PC-3 (cell line): ENCODE measurements at regions not wholly inside any gene's neighbourhood (a gene's known extent, or its start where the extent isn't known, plus 50 kb on each side); places are given as distances from the start of the nearest gene placed in this dataset.
"Not testable (repeated sequence)": the region's sequence is repeated elsewhere in the genome, so short reads cannot be mapped to it uniquely, and the experiment has no call there.

Experiments used
- ATAC-seq: fragments of 200-7000 bp; cut with Tn5 transposase; 2 replicates; pipeline ENCODE4 v1.9.1; 2020; ENCODE audit warnings: mild to moderate bottlenecking, moderate library complexity
- BruUV-seq: library from RNA; stranded (reverse); fragments of 400-500 nt; replicated peaks from 2 replicates; lab custom pipeline; 2021; lab: Mats Ljungman, UMichigan
- CTCF ChIA-PET: fragments of 300-600 bp; sonication (Branson Sonifier 250); formaldehyde crosslinking; loops from one replicate; lab custom pipeline; 2022; ENCODE audit warnings: antibody characterized with exemption; lab: Charles Lee
- POLR2A ChIA-PET: fragments of 300-600 bp; sonication (Branson Sonifier 250); formaldehyde crosslinking; loops from one replicate; lab custom pipeline; 2022; ENCODE audit warnings: antibody characterized with exemption; ENCODE audit not compliant: unreplicated experiment; lab: Charles Lee
- DNase-seq: peaks from one replicate; pipeline ENCODE4 v3.0.0-alpha.2; 2015
- H2AFZ ChIP-seq: fragments of 300-600 bp; sonication (generic); 2 replicates; pipeline ENCODE4 v1.6.0; 2016; ENCODE audit warnings: antibody characterized with exemption, low read length
- H3F3A ChIP-seq: fragments of 300-600 bp; sonication (generic); one replicate; pipeline ENCODE4 v1.6.0; 2017; ENCODE audit warnings: antibody characterized with exemption, low read length, control low read depth, mild to moderate bottlenecking; ENCODE audit not compliant: unreplicated experiment
- H3K27ac ChIP-seq: fragments of 300-600 bp; sonication (generic); 2 replicates; pipeline ENCODE4 v1.5.1; 2016; ENCODE audit warnings: mild to moderate bottlenecking, low read length
- H3K27me3 ChIP-seq: fragments of 300-600 bp; sonication (generic); 2 replicates; pipeline ENCODE4 v1.6.1; 2016; ENCODE audit warnings: low read length, mixed read lengths
- H3K36me3 ChIP-seq: fragments of 300-600 bp; sonication (generic); 2 replicates; pipeline ENCODE4 v1.6.1; 2016; ENCODE audit warnings: low read depth, mixed run types, low read length, mixed read lengths
- H3K4me1 ChIP-seq: fragments of 300-600 bp; sonication (generic); 2 replicates; pipeline ENCODE4 v1.5.1; 2016; ENCODE audit warnings: low read length; ENCODE audit not compliant: insufficient read depth
- H3K4me2 ChIP-seq: fragments of 300-600 bp; sonication (generic); 2 replicates; pipeline ENCODE4 v1.6.0; 2016; ENCODE audit warnings: low read length
- H3K4me3 ChIP-seq: fragments of 300-600 bp; sonication (generic); 2 replicates; pipeline ENCODE4 v1.5.1; 2016; ENCODE audit warnings: mild to moderate bottlenecking, low read length, mixed read lengths
- H3K79me2 ChIP-seq: fragments of 300-600 bp; sonication (generic); 2 replicates; pipeline ENCODE4 v1.6.1; 2017; ENCODE audit warnings: low read length, mixed read lengths
- H3K9ac ChIP-seq: fragments of 300-600 bp; sonication (generic); 2 replicates; pipeline ENCODE4 v1.6.0; 2016; ENCODE audit warnings: mild to moderate bottlenecking, low read length
- H3K9me2 ChIP-seq: fragments of 300-600 bp; sonication (generic); replicated peaks from 2 replicates; pipeline ENCODE4 v1.6.1; 2016; ENCODE audit warnings: mixed run types, low read length, mixed read lengths
- H3K9me3 ChIP-seq: fragments of 300-600 bp; sonication (generic); 2 replicates; pipeline ENCODE4 v1.6.1; 2016; ENCODE audit warnings: low read length, mixed read lengths
- H4K20me1 ChIP-seq: fragments of 300-600 bp; sonication (generic); 2 replicates; pipeline ENCODE4 v1.6.1; 2016; ENCODE audit warnings: low read length, mixed read lengths
- CTCF ChIP-seq: fragments of 300-600 bp; sonication (generic); conservative IDR thresholded peaks from 2 replicates; pipeline ENCODE4 v1.5.1; 2017; ENCODE audit warnings: antibody characterized with exemption, low read depth, mild to moderate bottlenecking, low read length
- EZH2 ChIP-seq: fragments of 300-600 bp; sonication (generic); IDR thresholded peaks from one replicate; pipeline ENCODE4 v1.6.1; 2017; ENCODE audit warnings: antibody characterized with exemption, mild to moderate bottlenecking, low read length; ENCODE audit not compliant: unreplicated experiment
- EZH2phosphoT487 ChIP-seq: fragments of 300-600 bp; sonication (generic); IDR thresholded peaks from 2 replicates; pipeline ENCODE4 v1.6.1; 2018; ENCODE audit warnings: mild to moderate bottlenecking, antibody characterized with exemption, low read length, borderline replicate concordance
- intact Hi-C: fragments of 100-400 bp; cut with micrococcal nuclease; formaldehyde crosslinking; loops from 2 replicates; pipeline ENCODE4 v1.9.0; 2023

- no peak overlapping the region for H2AFZ ChIP-seq
- DNase-seq (no peak), ATAC-seq (no peak)
- H3K27me3 ChIP-seq: no peaks in the 10 kb centered on the region
- no peaks in the 10 kb centered on the region for H3K9me2 ChIP-seq
- TF ChIP-seq CTCF: no peak
- no peak for TF ChIP-seq EZH2
- no peak for TF ChIP-seq EZH2phosphoT487
- no peaks in the 10 kb centered on the region for H3K4me1 ChIP-seq
- H3K27ac ChIP-seq: no peak overlapping the region
- H3K9me3 ChIP-seq: no peaks in the 10 kb centered on the region
- H3K9ac ChIP-seq: no peak overlapping the region
- no peaks in the 10 kb centered on the region for H4K20me1 ChIP-seq
- H3K79me2 ChIP-seq: no peaks in the 10 kb centered on the region
- H3K4me2 ChIP-seq: no peak overlapping the region
- no peaks in the 10 kb centered on the region for H3F3A ChIP-seq
- intact Hi-C loops: no loop called here
- no peak overlapping the region for H3K4me3 ChIP-seq
- CTCF ChIA-PET: no interaction called here
- no peaks in the 10 kb centered on the region for H3K36me3 ChIP-seq
- no TSS peak for BruUV-seq
- POLR2A ChIA-PET: no interaction called here
Observed at GRCh38 chr22:34622602-34623001, 443.4 kb upstream of the ISX start.

GRCh38 chr22:34623580-34623979, 442.4 kb upstream of the ISX start:
- DNase-seq (no peak), ATAC-seq (no peak)
- CTCF ChIA-PET: no interaction called here
- Histone ChIP-seq H3K27ac (no peak overlapping the region), H3K4me2 (no peak overlapping the region), H3K9me3 (no peaks in the 10 kb centered on the region), H3K9me2 (no peaks in the 10 kb centered on the region), H2AFZ (no peak overlapping the region), H4K20me1 (no peaks in the 10 kb centered on the region), H3K4me3 (no peak overlapping the region), H3K27me3 (no peaks in the 10 kb centered on the region), H3K9ac (no peak overlapping the region), H3F3A (no peaks in the 10 kb centered on the region), H3K4me1 (no peaks in the 10 kb centered on the region), H3K79me2 (no peaks in the 10 kb centered on the region), H3K36me3 (no peaks in the 10 kb centered on the region)
- BruUV-seq: no TSS peak
- POLR2A ChIA-PET: no interaction called here
- intact Hi-C loops: no loop called here
- TF ChIP-seq EZH2phosphoT487: no peak
- TF ChIP-seq CTCF: no peak
- TF ChIP-seq EZH2: no peak

GRCh38 chr22:34625892-34626291, 440.1 kb upstream of the ISX start:
- intact Hi-C loops, DNase-seq, H3K4me2 ChIP-seq, BruUV-seq, H3K9ac ChIP-seq, H3K4me1 ChIP-seq, POLR2A ChIA-PET, H3K27me3 ChIP-seq, H2AFZ ChIP-seq, ATAC-seq, H3K9me3 ChIP-seq, H3K4me3 ChIP-seq, H3K27ac ChIP-seq, CTCF ChIA-PET, H3K36me3 ChIP-seq, H3K9me2 ChIP-seq, H3F3A ChIP-seq, H4K20me1 ChIP-seq, H3K79me2 ChIP-seq: not testable (repeated sequence)
